Cardiac septum (tissue), 1 donor: ENCODE measurements at regions not wholly inside any gene's neighbourhood (a gene's known extent, or its start where the extent isn't known, plus 50 kb on each side); places are given as distances from the start of the nearest gene placed in this dataset.

Experiments used
- DNase-seq: peaks from one replicate; pipeline ENCODE4 v3.0.0-alpha.2; 2020; ENCODE audit warnings: low spot score
- intact Hi-C: fragments of 100-400 bp; cut with DNase I; formaldehyde crosslinking; loops from one replicate; pipeline ENCODE4 v1.14.0; 2022
- donor health status: DM: no; HTN: no; CAD: no.

DNA sequence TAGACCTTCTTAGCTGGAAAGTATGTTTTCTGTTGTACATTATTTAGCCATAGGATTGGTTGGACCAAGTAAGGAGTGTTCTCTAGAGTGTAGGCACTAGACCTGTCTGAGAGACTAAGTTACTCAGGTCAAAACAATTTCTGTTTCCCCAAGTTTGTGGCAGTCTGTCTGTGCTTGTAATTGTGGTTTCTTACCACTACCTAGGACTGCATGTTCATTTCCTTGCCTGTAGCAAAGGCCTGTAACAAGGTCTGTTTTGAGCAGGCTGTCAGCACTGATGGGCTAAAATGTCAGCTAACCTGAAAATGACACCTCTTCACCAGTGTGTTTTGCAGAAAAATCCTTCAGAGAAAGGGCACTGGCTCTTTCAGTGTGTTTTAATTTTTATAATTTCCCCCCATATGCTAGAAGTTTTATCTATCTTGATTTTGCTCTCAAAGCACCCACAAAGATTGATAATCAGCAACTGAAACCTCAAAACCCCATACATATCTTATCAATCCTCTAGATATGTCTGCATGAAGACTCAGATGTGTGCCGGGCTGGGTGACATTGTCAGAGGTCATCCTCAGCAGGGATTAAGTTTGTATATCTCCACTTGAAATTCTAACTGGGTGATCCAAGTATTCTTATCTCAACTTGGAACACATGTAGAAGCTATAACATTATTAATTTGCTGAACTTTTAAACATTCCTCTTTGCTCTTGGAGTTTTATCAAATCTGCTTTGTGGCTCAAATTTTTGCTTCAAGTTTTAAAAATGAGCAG is 50.7 kb upstream of the ST6GALNAC3 start:
- intact Hi-C loops = no loop called here
- DNase-seq = no peak
